GM12878 (cell line): ENCODE measurements at regions not wholly inside any gene's neighbourhood (a gene's known extent, or its start where the extent isn't known, plus 50 kb on each side); places are given as distances from the start of the nearest gene placed in this dataset.

Experiments
- ATAC-seq: fragments of 200-7000 bp; cut with Tn5 transposase; 3 replicates; pipeline ENCODE4 v1.9.1; 2020; ENCODE audit warnings: mild to moderate bottlenecking, moderate library complexity
- BruUV-seq: library from RNA; stranded (reverse); fragments of 400-500 nt; replicated peaks from 2 replicates; lab custom pipeline; 2021; lab: Mats Ljungman, UMichigan
- CTCF ChIA-PET: fragments of 300-600 bp; sonication (Branson Sonifier 250); formaldehyde crosslinking; extraction: SDS; loops from one replicate; lab custom pipeline; 2021; ENCODE audit warnings: inconsistent platforms; lab: Yijun Ruan, JAX
- POLR2A ChIA-PET: fragments of 350-600 bp; formaldehyde crosslinking; extraction: SDS; loops from one replicate; lab custom pipeline; 2021; ENCODE audit warnings: inconsistent platforms; lab: Charles Lee
- RAD21 ChIA-PET: fragments of 300-600 bp; sonication (Branson Sonifier 250); formaldehyde crosslinking; loops from one replicate; lab custom pipeline; 2023; ENCODE audit warnings: antibody characterized with exemption; ENCODE audit not compliant: unreplicated experiment; lab: Charles Lee
- SMC1A ChIA-PET: fragments of 300-600 bp; sonication (Branson Sonifier 250); formaldehyde crosslinking; loops from one replicate; lab custom pipeline; 2023; ENCODE audit not compliant: unreplicated experiment, uncharacterized antibody; lab: Charles Lee
- DNase-seq: peaks from one replicate; pipeline ENCODE4 v3.0.0-alpha.2; 2011; ENCODE audit warnings: low read depth, low spot score
- FAIRE-seq: peaks from 3 replicates; lab custom pipeline; 2011; peaks lifted over from hg19 to GRCh38; lab: Jason Lieb, UNC
- H2AFZ ChIP-seq: 2 replicates; pipeline ENCODE4 v1.6.0; 2011; ENCODE audit warnings: low read depth, low read length, control low read depth; ENCODE audit not compliant: control insufficient read depth
- H3K27ac ChIP-seq: 2 replicates; pipeline ENCODE4 v1.5.1; 2011; ENCODE audit warnings: control low read depth; ENCODE audit not compliant: control insufficient read depth, insufficient read depth
- H3K27me3 ChIP-seq, 2 experiments: replicated peaks in 1 of 2; 2 replicates each; pipeline versions ENCODE4 v1.6.0 to v1.6.1; 2011; ENCODE audit warnings: low read length in 1 of 2; ENCODE audit not compliant: control insufficient read depth in 2 of 2, insufficient read depth in 2 of 2
- H3K36me3 ChIP-seq, 2 experiments: 2 replicates each; pipeline ENCODE4 v1.5.1; 2011; ENCODE audit warnings: low read length in 1 of 2; ENCODE audit not compliant: control insufficient read depth in 2 of 2, insufficient read depth in 2 of 2
- H3K4me1 ChIP-seq: 2 replicates; pipeline ENCODE4 v1.6.1; 2011; ENCODE audit warnings: mild to moderate bottlenecking, low read length, moderate library complexity, mixed read lengths; ENCODE audit not compliant: control insufficient read depth, insufficient read depth
- H3K4me2 ChIP-seq: 2 replicates; pipeline ENCODE4 v1.6.0; 2011; ENCODE audit warnings: control low read depth; ENCODE audit not compliant: control insufficient read depth, insufficient read depth
- H3K4me3 ChIP-seq: fragments of 200-600 bp; sonication (generic); 2 replicates; pipeline ENCODE4 v1.5.1; 2016
- H3K79me2 ChIP-seq: 2 replicates; pipeline ENCODE4 v1.6.0; 2011; ENCODE audit warnings: low read length; ENCODE audit not compliant: control insufficient read depth, insufficient read depth
- H3K9ac ChIP-seq: 2 replicates; pipeline ENCODE4 v1.8.0; 2011; ENCODE audit warnings: low read length, control low read depth, mixed read lengths; ENCODE audit not compliant: control insufficient read depth, insufficient read depth
- H3K9me3 ChIP-seq: replicated peaks from 3 replicates; pipeline ENCODE4 v1.5.1; 2011; ENCODE audit warnings: mild to moderate bottlenecking, low read length; ENCODE audit not compliant: control insufficient read depth, insufficient read depth
- H4K20me1 ChIP-seq: 2 replicates; pipeline ENCODE4 v1.6.0; 2011; ENCODE audit not compliant: control insufficient read depth, insufficient read depth
- CHD4 ChIP-seq: fragments of 200-600 bp; sonication (generic); IDR thresholded peaks from 2 replicates; pipeline ENCODE4 v1.6.1; 2016; ENCODE audit warnings: mild to moderate bottlenecking
- EGR1 ChIP-seq, 2 experiments: IDR thresholded peaks; 1 replicate in 1 of 2; 2 replicates in 1 of 2; pipeline ENCODE4 v1.6.1; 2011 to 2012; ENCODE audit warnings: low read depth in 2 of 2, low read length in 2 of 2, borderline replicate concordance in 1 of 2, mild to moderate bottlenecking in 1 of 2, moderate library complexity in 1 of 2
- NR2C1 ChIP-seq: fragments of 450-650 bp; IDR thresholded peaks from 2 replicates; pipeline ENCODE4 v1.6.1; 2017; ENCODE audit warnings: antibody characterized with exemption, mild to moderate bottlenecking, moderate library complexity
- PAX5 ChIP-seq: IDR thresholded peaks from 2 replicates; pipeline ENCODE4 v1.6.1; 2011; ENCODE audit warnings: low read depth, low read length, borderline replicate concordance
- SMAD5 ChIP-seq: IDR thresholded peaks from 2 replicates; pipeline ENCODE4 v1.6.1; 2016; ENCODE audit warnings: antibody characterized with exemption, low read depth
- ZNF207 ChIP-seq: fragments of 450-650 bp; IDR thresholded peaks from 2 replicates; pipeline ENCODE4 v1.6.1; 2014; ENCODE audit warnings: antibody characterized with exemption, mild to moderate bottlenecking, borderline replicate concordance
- WGBS: methylation state at CpG from one replicate; pipeline ENCODE4 v1.1.6; 2016; ENCODE audit warnings: low lambda C conversion rate; ENCODE audit not compliant: insufficient replicate concordance, insufficient coverage; ENCODE audit errors: missing lambda C conversion rate; 5-methylcytosine and 5-hydroxymethylcytosine counted together
- in situ Hi-C: fragments of 300-500 bp; cut with MboI; formaldehyde crosslinking; loops from 9 replicates; pipeline ENCODE4 v1.14.3; 2018; ENCODE audit warnings: mixed read lengths
- intact Hi-C: fragments of 100-400 bp; cut with micrococcal nuclease; formaldehyde crosslinking; loops from one replicate; pipeline ENCODE4 v1.14.2; 2022; ENCODE audit not compliant: unreplicated experiment
- TF ChIP-seq, protein P1 (sequence below): fragments of 150-350 bp; IDR thresholded peaks from 2 replicates; pipeline ENCODE4 v1.6.1; 2016; ENCODE audit warnings: low read depth, low read length

DNA sequence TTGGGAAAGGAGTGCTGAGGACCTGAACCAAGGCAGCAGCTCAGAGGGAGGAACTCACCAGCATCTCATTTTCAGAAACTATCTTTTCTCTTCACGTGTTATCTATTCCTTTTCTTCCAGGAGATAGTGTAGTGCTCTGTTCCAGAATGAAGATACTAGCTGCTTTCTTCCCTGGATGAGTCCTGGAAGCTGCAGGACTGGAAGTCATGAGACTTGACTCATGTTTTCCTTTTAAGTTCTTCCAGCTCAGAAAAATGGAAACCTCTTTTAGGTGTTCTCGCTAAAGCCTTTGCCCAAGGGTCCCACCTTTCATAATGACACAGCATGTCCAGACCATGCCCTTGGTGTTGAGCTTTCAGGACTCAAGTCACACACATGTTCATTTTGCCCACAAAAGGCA, 106.7 kb downstream of the UNC5CL start:
- intact Hi-C loops (no loop called here), in situ Hi-C loops (no loop called here)
- H3K27me3 ChIP-seq: peaks cover 2 to 3% of the 10 kb centered on the region in 2 experiments
- ChIA-PET CTCF (no interaction called here), POLR2A (no interaction called here), RAD21 (no interaction called here), SMC1A (no interaction called here)
- DNase-seq (no peak), FAIRE-seq (no peak), ATAC-seq (no peak)
- no peak overlapping the region for H2AFZ ChIP-seq
- no peak overlapping the region for H3K27ac ChIP-seq
- 11% methylated on average over 2 of the region's 2 CpGs for WGBS
- no peaks in the 10 kb centered on the region for H3K79me2 ChIP-seq
- no TSS peak for BruUV-seq
- H3K36me3 ChIP-seq: no peaks in the 10 kb centered on the region
- H3K4me3 ChIP-seq: no peak overlapping the region
- TF ChIP-seq PAX5 (no peak), EGR1 (IDR thresholded peaks at IDR 0.05; ENCODE audit: borderline replicate concordance in 1 of 2, low read depth in 2 of 2, low read length in 2 of 2) (no peak), NR2C1 (no peak), CHD4 (no peak), ZNF207 (no peak), SMAD5 (no peak)
- TF ChIP-seq, protein P1, sequence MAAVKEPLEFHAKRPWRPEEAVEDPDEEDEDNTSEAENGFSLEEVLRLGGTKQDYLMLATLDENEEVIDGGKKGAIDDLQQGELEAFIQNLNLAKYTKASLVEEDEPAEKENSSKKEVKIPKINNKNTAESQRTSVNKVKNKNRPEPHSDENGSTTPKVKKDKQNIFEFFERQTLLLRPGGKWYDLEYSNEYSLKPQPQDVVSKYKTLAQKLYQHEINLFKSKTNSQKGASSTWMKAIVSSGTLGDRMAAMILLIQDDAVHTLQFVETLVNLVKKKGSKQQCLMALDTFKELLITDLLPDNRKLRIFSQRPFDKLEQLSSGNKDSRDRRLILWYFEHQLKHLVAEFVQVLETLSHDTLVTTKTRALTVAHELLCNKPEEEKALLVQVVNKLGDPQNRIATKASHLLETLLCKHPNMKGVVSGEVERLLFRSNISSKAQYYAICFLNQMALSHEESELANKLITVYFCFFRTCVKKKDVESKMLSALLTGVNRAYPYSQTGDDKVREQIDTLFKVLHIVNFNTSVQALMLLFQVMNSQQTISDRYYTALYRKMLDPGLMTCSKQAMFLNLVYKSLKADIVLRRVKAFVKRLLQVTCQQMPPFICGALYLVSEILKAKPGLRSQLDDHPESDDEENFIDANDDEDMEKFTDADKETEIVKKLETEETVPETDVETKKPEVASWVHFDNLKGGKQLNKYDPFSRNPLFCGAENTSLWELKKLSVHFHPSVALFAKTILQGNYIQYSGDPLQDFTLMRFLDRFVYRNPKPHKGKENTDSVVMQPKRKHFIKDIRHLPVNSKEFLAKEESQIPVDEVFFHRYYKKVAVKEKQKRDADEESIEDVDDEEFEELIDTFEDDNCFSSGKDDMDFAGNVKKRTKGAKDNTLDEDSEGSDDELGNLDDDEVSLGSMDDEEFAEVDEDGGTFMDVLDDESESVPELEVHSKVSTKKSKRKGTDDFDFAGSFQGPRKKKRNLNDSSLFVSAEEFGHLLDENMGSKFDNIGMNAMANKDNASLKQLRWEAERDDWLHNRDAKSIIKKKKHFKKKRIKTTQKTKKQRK: no peak
- H3K4me1 ChIP-seq: no peaks in the 10 kb centered on the region
- no peaks in the 10 kb centered on the region for H3K9me3 ChIP-seq
- H3K9ac ChIP-seq: no peak overlapping the region
- no peak overlapping the region for H3K4me2 ChIP-seq
- no peaks in the 10 kb centered on the region for H4K20me1 ChIP-seq
